Testis (tissue), 2 donors: ENCODE measurements at regions not wholly inside any gene's neighbourhood (a gene's known extent, or its start where the extent isn't known, plus 50 kb on each side); places are given as distances from the start of the nearest gene placed in this dataset.

ENCODE experiments used
- POLR2A ChIP-seq: fragments of 450-650 bp; IDR thresholded peaks from one replicate; pipeline ENCODE4 v1.6.1; 2017; ENCODE audit warnings: antibody characterized with exemption, mild to moderate bottlenecking, moderate library complexity
- TF ChIP-seq, protein P1 (sequence below), 3 experiments: fragments of 450-650 bp in 2 of 3; fragments of 200-600 bp in 1 of 3; sonication (generic) in 1 of 3; IDR thresholded peaks; one replicate each; pipeline ENCODE4 v1.5.1; 2016 to 2019; ENCODE audit warnings: antibody characterized with exemption in 3 of 3, mild to moderate bottlenecking in 2 of 3, moderate library complexity in 1 of 3

DNA sequence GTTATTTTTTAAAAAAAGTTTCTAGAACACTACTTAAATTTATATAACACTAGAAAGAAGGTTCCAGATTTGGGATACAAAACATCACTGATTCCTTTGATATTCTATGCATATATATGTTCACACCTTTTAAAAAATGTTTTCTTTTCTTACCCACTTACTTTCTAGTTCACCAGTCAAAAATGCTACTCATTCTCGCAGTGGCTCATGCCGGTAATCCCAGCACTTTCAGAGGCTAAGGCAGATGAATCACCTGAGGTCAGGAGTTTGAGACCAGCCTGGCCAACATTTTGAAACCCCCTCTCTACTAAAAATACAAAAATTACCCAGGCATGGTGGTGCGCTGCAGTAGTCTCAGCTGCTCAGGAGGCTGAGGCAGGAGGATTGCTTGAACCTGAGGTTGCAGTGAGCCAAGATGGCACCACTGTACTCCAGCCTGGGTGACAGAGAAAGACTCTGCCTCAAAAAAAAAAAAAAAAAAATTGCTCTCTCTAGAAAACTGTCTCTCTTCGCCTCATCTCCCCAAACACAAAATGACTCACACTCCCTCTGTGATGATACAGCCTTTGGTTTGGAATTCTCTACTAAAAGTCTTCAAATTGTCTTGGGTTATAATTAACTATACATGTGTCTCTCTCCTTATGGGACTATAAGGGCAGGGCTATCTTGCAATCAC, 52.6 kb upstream of the TGFBR2 start:
- TF ChIP-seq, protein P1, sequence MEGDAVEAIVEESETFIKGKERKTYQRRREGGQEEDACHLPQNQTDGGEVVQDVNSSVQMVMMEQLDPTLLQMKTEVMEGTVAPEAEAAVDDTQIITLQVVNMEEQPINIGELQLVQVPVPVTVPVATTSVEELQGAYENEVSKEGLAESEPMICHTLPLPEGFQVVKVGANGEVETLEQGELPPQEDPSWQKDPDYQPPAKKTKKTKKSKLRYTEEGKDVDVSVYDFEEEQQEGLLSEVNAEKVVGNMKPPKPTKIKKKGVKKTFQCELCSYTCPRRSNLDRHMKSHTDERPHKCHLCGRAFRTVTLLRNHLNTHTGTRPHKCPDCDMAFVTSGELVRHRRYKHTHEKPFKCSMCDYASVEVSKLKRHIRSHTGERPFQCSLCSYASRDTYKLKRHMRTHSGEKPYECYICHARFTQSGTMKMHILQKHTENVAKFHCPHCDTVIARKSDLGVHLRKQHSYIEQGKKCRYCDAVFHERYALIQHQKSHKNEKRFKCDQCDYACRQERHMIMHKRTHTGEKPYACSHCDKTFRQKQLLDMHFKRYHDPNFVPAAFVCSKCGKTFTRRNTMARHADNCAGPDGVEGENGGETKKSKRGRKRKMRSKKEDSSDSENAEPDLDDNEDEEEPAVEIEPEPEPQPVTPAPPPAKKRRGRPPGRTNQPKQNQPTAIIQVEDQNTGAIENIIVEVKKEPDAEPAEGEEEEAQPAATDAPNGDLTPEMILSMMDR (IDR thresholded peaks at IDR 0.05) = no peak
- TF ChIP-seq POLR2A = no peak
